ENCODE measurements at regions not wholly inside any gene's neighbourhood (a gene's known extent, or its start where the extent isn't known, plus 50 kb on each side); places are given as distances from the start of the nearest gene placed in this dataset.

DNA sequence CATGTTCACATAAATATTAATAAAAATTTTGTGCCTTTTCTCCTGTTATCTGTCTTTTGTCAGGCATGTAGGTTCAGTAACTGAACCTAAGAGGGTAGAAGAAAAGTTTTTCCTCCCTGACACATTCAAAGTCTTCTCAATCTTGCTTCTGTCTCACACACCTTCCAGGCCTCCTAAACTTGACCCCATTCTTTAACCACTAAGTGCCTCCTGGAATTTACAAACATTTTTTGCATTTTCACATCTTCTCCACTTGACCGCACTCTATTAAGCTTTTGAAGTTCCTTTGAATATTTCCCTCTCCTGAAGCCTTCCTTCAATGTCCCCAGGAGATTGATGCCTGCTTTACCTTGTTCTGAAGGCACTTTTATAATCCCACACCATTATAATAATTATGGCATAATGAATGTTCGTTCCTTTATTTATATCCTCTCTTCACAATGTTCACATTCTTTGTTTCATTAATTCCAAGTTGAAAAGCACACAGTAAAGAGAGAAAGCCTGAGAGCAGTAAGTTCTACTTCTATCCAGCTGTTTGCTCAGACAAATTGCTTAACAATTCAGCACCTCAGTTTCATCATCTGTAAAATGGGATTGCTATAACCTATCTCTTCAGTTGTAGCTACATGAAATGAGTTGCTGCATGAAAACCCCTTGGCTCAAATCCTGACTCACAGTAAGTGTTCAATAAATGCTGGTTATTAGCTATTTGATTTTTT lies 184.8 kb upstream of the KLHL29 start:
- no peak for DNase-seq (ENCODE audit: low read depth)

DNA sequence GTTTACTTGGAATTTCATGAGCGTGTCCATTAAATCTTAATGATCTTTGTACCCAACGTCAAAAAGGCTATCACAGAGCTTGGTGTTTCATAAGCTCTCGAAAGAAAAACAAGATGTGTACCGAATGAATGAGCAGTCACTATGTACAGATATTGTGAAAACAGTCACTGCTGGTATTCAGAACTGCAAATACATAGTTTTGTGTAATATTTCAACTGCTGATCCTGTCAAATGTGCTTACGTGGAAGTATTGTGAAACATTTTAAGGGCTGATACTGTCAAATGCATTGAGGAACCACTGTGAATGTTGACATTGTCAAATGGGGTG lies 184.2 kb upstream of the KLHL29 start:
- no peak for DNase-seq (ENCODE audit: low read depth)

DNA sequence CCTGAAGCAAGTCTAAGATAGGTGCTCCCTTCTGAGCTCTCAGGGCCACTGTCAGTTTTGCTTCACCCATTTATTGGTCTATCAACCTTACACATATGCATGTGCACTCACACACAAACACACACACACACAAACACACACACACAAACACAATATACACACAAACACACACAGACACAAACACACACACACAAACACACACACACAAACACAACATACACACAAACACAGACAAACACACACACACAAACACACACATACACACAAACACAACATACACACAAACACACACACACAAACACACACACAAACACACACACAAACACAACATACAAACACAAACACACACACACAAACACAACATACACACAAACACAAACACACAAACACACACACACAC lies 181.6 kb upstream of the KLHL29 start:
- DNase-seq (ENCODE audit: low read depth): no peak

DNA sequence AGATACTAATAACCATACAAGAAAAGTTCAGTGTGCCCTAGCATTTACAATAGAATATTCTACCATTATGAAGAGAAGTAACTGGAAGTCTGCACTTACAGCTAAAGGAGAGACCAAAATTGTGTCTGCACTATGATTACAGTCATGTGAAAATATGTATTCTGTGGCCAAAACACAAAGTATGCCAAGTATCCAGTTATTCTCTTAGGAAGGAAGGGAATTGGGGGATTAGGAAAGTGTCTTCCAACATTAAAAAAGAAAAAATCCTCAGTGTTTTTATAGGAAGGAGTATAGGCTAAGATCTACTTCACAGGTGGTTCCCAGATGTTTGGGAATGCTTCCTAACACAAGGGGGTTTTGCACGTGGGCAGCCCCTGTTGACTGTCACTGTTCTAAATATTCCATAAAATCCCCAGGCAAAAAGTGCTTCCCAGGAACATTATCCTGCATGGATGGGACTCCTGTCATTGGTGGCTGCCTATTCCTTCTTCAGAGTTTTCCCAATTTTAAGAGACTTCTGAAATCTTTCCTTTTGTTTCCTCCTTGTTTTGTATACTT lies 180.2 kb upstream of the KLHL29 start:
- DNase-seq (ENCODE audit: low read depth): no peak

DNA sequence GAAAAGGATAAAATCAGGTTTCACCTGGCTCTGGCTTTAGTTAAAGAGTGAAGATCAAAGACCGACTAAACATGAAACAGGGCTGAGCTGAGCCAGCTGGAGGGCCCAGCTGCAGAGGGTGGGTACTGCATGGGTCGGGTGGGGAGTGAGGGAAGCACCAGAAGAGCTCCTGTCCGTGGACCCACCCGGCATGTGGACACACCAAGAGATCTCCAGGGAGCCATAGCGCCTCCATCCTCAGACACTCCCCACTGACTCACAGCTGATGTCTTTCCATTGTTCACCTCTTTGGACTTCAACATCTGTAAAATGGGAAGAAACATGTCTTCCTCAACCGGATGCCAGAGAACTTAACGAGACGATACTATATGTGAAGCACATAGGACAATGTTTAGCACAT lies 178.3 kb upstream of the KLHL29 start:
- DNase-seq (ENCODE audit: low read depth): no peak

DNA sequence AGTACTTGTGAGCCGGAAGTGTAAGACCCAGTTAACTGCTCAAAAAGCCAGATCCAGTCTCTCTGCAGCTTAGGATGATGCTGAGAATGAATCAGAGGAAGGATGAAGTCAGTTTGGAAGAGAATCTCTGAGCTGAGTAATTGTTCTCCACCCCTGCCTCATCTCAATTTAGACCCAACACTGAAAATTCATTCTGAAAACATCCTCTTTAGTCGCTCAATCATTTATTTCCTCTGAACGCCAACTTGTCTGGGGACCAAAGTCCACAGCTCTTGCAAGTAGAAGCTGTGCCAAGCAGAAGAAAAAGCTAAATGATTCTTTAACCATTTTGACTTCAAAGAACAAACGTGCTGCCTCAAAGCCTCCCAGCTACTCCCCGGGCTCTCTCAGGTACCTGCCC lies 177.1 kb upstream of the KLHL29 start:
- no peak for DNase-seq (ENCODE audit: low read depth)

DNA sequence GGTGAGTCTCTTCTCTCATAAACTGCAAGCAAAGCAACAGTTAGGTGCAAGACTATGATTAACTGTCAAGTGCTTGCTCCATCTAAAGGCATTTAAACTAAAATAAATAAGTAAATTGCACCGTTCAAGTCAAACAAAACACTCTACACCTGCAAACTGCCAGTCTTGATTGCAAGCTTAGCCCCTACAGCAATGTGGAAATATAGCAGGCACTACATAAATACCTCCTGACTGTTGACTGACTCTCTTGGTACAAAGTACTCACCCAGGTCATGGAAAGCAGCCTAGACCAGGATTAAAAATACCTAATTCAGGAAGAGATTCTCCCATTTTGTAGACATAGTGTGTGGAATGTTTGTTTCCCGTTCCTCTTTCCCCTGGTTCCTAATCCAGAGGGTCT lies 176.6 kb upstream of the KLHL29 start:
- DNase-seq (ENCODE audit: low read depth): no peak

DNA sequence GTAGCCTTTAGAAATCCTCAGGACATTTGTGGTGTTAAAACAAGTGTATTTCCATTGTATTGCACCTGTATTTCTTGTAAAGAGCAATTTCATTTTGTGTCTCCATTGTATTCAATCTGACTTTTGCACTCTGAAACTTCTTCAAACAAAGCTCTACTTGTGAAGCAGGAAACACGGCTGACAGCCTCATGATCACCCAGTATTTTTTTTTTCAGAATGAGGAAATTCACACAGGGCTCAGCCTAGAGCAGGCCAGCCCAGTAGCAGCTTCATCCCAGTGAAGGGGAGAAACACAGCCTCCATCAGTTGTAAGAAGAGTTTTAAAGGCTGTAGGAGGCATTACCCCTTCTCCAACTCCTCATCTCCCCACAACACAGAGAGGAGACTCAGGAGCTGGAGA lies 175.9 kb upstream of the KLHL29 start:
- DNase-seq (ENCODE audit: low read depth): no peak

DNA sequence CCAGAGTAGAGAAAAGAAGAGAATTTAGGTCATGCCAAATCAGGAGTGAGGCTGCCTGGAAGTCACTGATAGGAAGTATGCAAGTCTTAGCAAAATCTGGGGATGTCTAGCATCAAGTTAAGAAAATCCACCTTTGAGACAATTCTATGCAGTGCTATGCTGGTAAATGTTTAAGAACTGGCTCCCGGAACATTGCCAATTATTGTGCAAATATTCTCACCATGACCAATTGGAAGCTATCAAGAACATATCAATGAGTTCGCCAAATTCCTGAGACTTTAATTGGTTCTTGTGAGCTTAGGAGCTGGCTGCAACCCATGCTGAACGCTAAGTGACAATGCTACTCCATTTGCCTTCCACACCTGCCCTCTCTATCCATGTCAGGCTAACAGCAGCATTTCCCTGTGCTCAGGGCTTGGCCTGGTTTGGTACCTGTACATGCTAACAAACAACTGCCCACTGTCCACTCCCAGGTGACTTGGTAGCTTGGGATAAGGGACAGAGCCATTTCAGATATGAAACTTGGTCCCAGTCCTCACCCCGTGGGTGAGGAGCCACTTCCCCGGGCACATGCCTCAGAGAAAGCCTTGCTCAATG lies 172.9 kb upstream of the KLHL29 start:
- DNase-seq (ENCODE audit: low read depth): no peak

DNA sequence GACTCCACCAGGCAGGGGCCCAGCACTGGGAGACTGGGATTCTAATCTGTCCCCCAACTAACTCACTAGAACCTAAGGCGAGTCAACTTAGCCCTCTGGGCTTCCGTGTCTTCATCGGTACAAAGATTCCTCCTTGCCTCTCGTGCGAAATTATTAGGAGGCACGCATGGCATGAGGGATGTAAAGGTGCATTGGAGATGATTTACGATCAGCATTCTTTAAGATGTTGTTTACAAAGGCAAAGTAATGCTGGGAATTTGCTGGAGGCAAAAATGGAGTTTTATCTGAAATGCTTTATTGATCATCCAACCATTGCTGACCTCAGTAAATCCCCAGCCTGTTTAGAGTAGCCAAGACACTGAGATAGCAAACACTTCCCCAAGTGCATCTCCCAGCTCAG lies 171.8 kb upstream of the KLHL29 start:
- DNase-seq (ENCODE audit: low read depth): no peak

DNA sequence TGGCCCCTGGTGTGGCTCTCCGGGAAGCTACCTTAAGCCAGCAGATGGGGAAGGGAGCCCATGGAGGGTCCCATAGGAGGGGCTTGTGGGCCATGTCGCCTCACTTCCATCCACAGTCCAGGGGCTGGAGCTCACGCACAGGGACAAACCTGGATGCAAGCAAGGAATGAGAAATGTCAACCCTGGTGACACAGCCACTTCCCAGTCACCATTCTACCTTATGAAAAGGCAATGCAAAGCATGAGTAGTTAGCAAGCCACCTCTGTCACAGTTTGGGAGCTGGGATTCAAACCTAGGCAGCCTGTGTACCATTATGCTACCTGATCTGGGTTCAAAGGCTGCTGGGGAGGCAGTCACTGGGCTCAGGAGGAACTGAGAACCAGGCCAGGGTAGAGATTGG lies 170.0 kb upstream of the KLHL29 start:
- DNase-seq (ENCODE audit: low read depth): no peak

DNA sequence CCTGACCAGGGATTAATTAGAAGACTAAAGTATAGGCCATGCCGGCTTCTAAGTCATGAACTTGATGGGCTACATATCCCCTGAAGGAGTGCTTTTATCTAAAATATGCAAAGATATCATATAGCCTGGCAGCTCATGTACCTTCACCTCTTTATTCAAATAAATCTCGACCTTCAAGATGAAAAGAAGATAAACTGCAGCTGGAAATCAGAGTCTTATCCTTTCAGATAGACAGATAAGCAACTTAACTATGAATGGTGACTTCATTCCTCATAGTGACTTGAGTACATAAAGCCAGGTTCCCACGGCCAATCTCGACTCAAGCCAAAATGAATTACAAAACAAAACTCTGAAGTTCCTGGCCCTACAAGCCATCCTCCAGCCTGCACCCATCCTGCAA lies 165.3 kb upstream of the KLHL29 start:
- no peak for DNase-seq (ENCODE audit: low read depth)

DNA sequence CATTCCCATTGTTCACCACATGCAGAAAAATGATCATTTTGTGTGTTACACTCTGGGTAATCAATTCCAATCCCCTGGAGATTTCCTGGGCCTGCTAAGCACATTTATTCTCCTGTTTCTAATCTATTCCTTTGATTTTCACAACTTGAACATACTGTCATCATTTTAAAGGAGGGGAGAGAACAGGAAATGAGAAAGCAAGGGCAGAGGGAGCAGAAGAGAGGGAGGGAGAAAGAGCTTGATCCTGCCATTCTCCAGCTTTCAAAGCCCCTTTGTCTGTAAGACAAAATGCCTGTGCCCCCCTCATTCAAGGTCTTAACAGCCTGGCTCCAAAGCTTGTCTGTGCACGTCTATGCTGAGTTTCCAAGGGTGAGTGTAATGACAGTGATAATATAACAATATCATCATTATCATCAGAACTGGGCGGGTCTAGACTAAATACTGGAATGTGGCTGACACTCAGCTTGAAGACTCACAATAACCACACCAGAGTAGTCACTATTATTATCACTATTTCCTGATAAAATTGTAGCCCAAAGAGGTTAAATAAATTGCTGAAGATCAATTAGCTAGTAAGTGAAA lies 164.4 kb upstream of the KLHL29 start:
- no peak for DNase-seq (ENCODE audit: low read depth)

DNA sequence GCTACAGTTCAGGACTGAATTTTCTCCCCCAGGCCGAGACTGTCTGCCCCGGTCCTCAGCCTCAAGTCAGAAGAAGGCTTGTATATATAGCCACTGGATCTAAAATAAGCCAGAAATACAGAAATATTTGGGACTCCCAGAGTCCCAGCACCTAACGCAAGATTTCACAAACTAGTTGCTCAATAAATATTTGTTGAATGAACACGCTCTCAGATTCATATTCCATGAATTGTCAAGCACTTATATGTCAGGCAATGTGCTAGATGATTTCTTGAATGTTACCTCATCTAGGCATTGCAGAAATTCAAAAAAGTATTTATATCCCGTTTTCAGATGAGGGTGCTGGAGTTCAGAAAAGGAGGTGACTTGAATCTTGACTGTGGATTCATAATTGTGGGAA lies 163.7 kb upstream of the KLHL29 start:
- no peak for DNase-seq (ENCODE audit: low read depth)

DNA sequence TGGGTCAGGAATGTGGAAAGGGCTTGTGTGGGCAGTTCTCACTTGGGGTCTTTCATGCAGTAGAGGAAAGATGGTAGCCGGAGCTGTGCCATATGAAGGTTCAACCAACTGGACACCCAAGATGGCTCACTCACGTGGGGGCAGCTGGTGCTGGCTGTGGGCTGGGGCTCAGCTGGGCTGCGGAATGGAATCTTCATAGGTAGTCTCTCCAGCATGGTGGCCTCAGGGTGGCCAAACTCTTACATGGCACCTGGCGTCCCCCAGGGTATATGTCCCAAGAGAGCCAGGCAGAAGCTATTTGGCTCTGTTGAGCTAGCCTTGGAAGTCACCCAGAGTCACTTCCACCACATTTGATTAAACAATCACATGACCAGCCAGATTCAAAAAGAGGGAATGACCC lies 163.1 kb upstream of the KLHL29 start:
- no peak for DNase-seq (ENCODE audit: low read depth)

DNA sequence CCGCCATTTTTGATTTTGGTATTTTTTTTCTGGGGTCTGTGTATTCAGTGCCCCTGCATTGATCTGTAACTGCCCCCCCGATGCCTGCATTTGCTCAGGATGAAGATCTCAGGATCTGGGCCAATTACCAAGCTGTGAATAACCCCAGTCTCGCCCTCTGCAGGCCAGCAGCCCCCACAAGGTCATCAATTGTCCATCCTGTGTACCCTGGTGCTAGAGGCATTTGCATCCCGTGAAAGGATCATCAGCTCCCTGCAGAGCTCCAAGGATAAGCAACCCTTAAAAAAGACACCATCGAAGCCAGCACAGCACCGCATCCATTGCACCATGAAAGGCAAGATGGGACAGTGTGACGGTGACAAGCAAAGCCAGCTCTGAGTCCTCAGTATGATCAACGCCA lies 154.1 kb upstream of the KLHL29 start:
- DNase-seq (ENCODE audit: low read depth): no peak

DNA sequence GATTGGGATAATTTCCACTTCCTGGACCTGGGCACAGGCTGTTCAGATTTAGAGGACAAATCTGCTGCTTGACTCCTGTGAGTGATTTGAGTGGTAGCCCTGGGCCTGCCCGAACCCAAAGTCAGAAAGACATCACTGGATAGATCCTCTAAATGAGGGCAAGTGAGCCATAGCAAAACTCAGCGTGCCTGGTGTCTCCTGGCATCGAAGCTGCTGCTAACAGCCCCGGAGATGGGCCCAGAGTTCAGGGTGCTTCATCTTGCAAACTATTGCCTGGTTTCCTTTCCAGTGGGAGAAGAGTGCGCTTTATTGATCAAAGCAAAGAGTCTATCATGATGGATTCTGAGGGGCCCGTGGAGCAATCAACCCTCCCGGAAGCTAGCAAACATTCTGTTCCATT lies 153.1 kb upstream of the KLHL29 start:
- no peak for DNase-seq (ENCODE audit: low read depth)

DNA sequence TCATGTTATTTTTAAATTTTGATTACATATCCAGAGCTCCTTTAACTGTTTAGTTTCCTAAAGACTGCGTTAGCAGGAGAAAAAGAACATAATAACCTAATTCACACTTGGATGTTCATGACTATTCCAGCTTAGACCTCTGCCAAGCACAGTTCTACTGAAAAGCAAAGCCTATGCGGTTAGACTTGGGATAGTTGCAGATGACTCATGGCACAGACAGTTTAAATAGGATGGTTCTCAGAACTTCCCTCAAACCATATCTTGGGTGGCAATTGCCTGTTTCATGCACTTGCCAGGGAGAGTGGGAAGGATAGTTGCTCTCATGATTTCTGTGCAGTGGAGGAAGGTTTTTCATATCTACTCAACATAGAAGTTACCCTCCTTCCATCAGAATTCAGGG lies 149.7 kb upstream of the KLHL29 start:
- no peak for DNase-seq (ENCODE audit: low read depth)

DNA sequence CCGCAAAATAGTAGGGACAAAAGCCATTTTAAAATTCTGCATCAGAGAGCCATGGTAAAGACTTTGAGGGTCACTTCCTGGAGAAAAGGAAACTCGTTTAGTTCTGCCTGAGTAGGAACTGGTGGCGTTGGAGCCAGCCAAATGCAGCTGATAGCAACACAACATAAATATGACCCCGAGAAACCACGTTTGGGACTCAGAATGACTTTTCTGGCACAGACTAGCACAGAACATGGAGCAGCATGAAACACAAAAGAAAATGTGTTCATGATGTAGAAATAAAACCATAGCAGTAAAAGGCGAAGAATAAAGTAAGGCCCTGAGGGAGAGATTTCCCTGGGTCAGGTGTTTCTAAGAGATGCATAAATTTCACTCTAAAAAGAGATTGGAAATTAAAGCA lies 149.2 kb upstream of the KLHL29 start:
- DNase-seq (ENCODE audit: low read depth): no peak

DNA sequence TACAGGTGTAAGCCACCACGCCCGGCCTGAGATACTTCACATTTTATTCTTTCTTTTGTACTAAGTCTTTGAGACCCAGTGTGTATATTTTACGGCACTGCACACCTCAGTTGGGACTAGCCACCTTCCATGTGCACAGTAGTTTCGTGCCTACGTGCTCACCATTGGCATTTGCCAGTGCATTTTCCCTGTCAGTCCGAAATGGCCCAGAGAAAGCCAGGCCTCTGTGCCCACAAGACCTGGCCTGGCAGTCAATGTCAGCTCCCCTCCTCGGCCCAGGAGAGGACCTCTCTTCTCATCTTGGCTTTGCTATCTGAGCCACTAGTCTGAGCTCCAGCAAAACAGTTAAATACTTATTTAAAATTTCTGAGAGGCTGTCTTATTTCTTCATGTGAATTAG lies 147.8 kb upstream of the KLHL29 start:
- no peak for DNase-seq (ENCODE audit: low read depth)

DNA sequence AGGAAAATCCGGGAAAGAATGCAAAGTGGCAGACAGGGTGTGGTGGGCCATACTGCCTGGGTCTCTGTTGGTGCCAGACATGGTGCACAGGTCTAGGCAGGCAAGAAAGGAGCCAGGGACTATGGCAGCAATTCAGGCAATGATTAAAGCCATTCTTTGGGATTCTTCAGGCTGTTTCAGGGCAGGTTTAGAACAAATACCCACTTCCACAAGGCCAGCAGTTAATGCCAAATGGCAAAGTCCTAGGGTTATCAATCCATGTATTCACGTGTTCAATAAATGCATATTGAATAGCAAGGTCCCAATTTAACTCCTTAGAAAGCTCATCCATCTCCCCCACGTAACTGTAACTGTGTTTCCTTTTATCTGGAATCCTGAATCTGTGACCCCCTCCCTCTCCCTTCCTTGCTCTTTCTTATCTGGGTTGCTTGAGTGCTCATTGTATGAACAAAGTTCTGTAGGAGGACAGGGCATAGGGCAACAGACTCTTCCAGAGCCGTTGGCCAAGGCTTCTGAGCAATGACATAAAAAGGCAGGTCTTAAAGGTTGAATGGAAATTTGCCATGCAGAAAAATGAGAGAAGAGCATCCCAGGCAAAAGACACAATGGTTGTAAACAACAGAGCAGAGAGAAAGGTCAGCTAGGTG lies 146.8 kb upstream of the KLHL29 start:
- DNase-seq (ENCODE audit: low read depth): no peak

DNA sequence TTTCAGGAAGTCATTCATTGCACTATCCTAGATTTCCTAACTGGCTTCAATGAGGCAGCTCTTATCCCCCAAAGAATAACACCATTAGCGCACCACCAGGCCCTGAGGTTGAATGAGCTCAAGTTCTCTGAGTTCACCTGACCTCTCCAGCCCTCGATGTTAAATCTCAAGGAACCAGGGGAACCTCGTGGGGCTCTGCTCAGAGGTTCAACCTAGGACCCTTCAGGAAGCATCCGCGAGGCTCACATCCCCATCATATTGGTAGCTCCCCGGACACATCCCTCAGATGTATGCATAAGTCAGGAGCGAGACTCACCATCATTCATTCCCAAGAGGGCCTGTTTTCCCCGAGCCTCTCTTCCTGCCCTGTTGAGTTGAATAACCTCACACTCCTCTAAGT lies 145.6 kb upstream of the KLHL29 start:
- no peak for DNase-seq (ENCODE audit: low read depth)

DNA sequence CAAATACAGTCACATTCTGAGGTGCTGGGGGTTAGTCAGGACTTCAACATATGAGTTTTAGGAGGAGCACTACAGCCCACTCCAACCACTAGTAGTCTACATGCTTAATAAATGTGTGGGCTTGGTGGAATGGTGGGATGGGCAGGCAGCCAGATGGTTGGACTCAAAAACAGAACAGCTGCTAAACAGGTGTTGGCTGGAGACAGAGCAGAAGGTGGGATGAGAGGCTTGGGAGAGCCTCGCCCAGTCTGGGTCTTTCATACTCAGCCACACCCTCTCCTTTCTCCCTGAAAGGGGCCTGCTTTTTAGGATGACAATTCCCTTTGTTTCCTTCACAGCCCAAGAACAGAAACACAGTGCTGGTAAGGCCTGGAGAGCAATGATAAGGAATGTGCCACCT lies 143.9 kb upstream of the KLHL29 start:
- no peak for DNase-seq (ENCODE audit: low read depth)
